ENCODE measurements at regions not wholly inside any gene's neighbourhood (a gene's known extent, or its start where the extent isn't known, plus 50 kb on each side); places are given as distances from the start of the nearest gene placed in this dataset.

DNA sequence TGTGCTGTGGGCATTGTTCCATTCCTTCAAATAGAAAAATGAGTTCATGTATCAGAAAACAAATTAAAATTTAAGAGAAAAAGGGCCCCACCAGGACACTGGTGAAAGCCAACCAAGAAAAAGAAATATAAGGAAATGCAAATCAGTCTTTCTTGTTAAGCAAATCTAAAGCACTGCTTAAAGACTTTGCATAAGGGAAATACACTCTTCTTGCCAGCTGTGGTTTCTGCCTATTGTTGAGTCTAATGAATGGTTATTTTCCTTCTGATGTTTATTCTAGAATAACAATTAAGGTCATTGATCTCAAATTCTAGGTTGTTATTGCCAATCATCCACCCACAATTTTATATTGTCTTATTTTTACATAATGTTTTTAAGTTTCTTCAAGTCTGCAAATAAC is 158.6 kb upstream of the SNX7 start:
- Histone ChIP-seq H3K27me3 (ENCODE audit: insufficient read depth, poor library complexity, severe bottlenecking) (peaks cover 3% of the 10 kb centered on the region), H3K9me3 (ENCODE audit: severe bottlenecking) (peaks cover 3% of the 10 kb centered on the region), H3K27ac (ENCODE audit: poor library complexity, severe bottlenecking) (no peak overlapping the region)

DNA sequence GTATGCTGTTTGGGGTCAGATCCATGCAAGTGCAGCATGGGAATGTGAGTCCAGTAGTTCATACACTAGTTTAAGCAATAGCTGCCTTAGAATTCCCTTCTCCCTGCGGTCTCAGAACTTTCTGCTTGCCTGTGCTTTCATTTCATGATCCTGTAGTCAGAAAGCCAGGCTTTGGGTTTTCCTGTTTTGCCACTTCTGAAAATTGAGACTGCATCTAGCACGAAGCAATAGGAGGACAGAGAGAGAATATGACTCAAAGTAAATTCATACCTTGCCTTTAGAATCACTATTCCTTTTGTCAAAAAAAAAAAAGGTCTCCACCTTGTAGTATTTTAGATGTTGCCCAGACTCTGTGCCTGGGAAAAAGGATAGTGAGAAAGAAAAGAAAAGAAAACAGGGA is 161.2 kb upstream of the SNX7 start:
- H3K27me3 ChIP-seq (ENCODE audit: insufficient read depth, poor library complexity, severe bottlenecking), result no peaks in the 10 kb centered on the region
- no peaks in the 10 kb centered on the region for H3K4me1 ChIP-seq (ENCODE audit: insufficient read depth, poor library complexity, severe bottlenecking)
- DNase-seq (ENCODE audit: low spot score) (no peak), ATAC-seq (ENCODE audit: low read depth) (no peak)
- no peak overlapping the region for H3K27ac ChIP-seq (ENCODE audit: poor library complexity, severe bottlenecking)
- H3K9me3 ChIP-seq (ENCODE audit: severe bottlenecking), result no peaks in the 10 kb centered on the region
- TF ChIP-seq, protein P1, sequence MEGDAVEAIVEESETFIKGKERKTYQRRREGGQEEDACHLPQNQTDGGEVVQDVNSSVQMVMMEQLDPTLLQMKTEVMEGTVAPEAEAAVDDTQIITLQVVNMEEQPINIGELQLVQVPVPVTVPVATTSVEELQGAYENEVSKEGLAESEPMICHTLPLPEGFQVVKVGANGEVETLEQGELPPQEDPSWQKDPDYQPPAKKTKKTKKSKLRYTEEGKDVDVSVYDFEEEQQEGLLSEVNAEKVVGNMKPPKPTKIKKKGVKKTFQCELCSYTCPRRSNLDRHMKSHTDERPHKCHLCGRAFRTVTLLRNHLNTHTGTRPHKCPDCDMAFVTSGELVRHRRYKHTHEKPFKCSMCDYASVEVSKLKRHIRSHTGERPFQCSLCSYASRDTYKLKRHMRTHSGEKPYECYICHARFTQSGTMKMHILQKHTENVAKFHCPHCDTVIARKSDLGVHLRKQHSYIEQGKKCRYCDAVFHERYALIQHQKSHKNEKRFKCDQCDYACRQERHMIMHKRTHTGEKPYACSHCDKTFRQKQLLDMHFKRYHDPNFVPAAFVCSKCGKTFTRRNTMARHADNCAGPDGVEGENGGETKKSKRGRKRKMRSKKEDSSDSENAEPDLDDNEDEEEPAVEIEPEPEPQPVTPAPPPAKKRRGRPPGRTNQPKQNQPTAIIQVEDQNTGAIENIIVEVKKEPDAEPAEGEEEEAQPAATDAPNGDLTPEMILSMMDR (IDR thresholded peaks at IDR 0.05; ENCODE audit: poor library complexity, severe bottlenecking), result no peak
- H3K4me3 ChIP-seq (ENCODE audit: severe bottlenecking), result no peak overlapping the region
- H3K36me3 ChIP-seq (ENCODE audit: low read depth), result no peaks in the 10 kb centered on the region

More for the DNA sequence above, 158.6 kb upstream of the SNX7 start:
- DNase-seq (ENCODE audit: low spot score), result no peak
- H3K4me1 ChIP-seq (ENCODE audit: insufficient read depth, poor library complexity, severe bottlenecking), result no peaks in the 10 kb centered on the region
- ATAC-seq (ENCODE audit: low read depth), result no peak
- H3K36me3 ChIP-seq (ENCODE audit: low read depth), result no peaks in the 10 kb centered on the region
- no peak overlapping the region for H3K4me3 ChIP-seq (ENCODE audit: severe bottlenecking)
- TF ChIP-seq, protein P1 (IDR thresholded peaks at IDR 0.05; ENCODE audit: poor library complexity, severe bottlenecking), result no peak

DNA sequence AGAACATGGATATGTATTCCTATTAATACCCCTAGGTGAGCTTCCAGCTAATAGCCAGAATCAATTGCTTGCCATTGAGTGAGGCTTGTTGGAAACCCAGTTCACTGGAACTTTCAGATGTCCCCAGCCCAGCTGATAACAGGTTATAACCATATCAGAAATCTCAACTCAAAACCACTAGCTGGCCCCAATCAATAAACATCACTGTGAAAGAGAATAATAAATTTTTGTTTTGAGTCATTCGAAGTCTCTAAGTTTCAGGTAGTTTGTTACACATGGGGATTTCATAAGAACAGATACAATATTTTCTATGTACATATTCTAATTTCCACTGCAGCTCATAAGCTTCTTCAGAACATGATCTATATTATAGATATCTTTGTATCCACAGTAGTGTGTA is 162.9 kb upstream of the SNX7 start:
- TF ChIP-seq, protein P1 (IDR thresholded peaks at IDR 0.05; ENCODE audit: poor library complexity, severe bottlenecking), result no peak
- no peak for DNase-seq (ENCODE audit: low spot score)
- H3K4me3 ChIP-seq (ENCODE audit: severe bottlenecking), result no peak overlapping the region
- H3K9me3 ChIP-seq (ENCODE audit: severe bottlenecking), result no peaks in the 10 kb centered on the region
- H3K36me3 ChIP-seq (ENCODE audit: low read depth), result no peaks in the 10 kb centered on the region
- H3K4me1 ChIP-seq (ENCODE audit: insufficient read depth, poor library complexity, severe bottlenecking), result no peaks in the 10 kb centered on the region
- H3K27ac ChIP-seq (ENCODE audit: poor library complexity, severe bottlenecking), result no peak overlapping the region
- ATAC-seq (ENCODE audit: low read depth), result no peak
- no peaks in the 10 kb centered on the region for H3K27me3 ChIP-seq (ENCODE audit: insufficient read depth, poor library complexity, severe bottlenecking)

DNA sequence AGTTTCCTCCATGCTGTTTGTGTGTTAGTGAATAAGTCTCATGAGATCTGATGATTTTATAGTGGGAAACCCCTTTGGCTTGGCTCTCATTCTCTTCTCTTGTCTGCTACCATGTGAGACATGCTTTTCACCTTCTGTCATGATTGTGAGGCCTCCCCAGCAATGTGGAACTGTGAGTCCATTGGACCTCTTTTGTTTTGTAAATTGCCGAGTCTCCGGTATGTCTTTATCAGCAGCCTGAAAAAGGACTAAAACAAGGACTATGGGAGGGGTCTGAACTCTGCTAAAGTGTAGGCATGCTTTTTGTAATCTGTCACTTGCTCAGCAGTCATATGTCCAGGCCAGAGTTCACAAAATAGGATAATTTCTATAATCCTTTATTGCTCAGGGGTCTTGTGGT is 164.0 kb upstream of the SNX7 start:
- DNase-seq (ENCODE audit: low spot score), result no peak
- Histone ChIP-seq H3K9me3 (ENCODE audit: severe bottlenecking) (no peaks in the 10 kb centered on the region), H3K27ac (ENCODE audit: poor library complexity, severe bottlenecking) (no peak overlapping the region), H3K36me3 (ENCODE audit: low read depth) (no peaks in the 10 kb centered on the region), H3K4me1 (ENCODE audit: insufficient read depth, poor library complexity, severe bottlenecking) (no peaks in the 10 kb centered on the region), H3K27me3 (ENCODE audit: insufficient read depth, poor library complexity, severe bottlenecking) (no peaks in the 10 kb centered on the region), H3K4me3 (ENCODE audit: severe bottlenecking) (no peak overlapping the region)
- TF ChIP-seq, protein P1 (IDR thresholded peaks at IDR 0.05; ENCODE audit: poor library complexity, severe bottlenecking), result no peak
- no peak for ATAC-seq (ENCODE audit: low read depth)

DNA sequence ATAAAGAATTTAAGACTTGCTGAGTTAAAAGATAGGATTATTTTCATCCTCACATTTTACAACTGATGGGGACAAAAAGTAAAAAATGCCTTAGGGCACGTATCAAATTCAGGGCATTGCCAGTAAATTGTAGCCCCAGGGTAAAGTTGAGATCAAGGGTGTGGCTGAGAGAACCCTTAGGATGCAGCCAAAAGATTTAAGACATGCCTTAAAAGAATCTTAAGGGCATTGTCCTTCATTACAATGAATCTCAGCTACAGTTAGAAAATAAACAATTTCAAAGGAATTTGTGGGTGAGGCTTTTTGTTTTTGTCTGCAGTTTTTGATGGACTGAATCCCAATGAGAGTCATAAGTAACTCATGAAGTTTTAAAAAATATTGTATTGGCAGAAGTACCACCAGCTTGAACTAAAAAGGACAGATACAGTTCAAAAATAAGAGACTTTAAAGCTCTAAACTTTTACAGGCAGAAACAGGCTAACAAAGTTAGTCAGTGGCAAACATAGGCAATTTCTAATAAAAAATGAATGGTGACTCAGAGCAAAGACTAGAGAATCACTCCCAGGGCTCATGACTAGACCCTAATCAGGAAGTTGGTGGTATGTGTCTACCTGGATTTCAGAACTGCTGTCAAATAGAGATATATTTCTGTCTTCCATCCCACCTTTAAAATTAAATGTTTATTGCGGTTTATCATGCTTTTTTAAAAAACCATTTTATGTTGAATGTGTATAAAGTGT is 165.1 kb upstream of the SNX7 start:
- TF ChIP-seq, protein P1 (IDR thresholded peaks at IDR 0.05; ENCODE audit: poor library complexity, severe bottlenecking), result no peak
- peak overlapping the region; percentile 34 for H3K27ac ChIP-seq (ENCODE audit: poor library complexity, severe bottlenecking)
- ATAC-seq (ENCODE audit: low read depth), result peak; percentile 82

More for the DNA sequence above, 165.1 kb upstream of the SNX7 start:
- H3K4me1 ChIP-seq (ENCODE audit: insufficient read depth, poor library complexity, severe bottlenecking), result no peaks in the 10 kb centered on the region
- no peaks in the 10 kb centered on the region for H3K27me3 ChIP-seq (ENCODE audit: insufficient read depth, poor library complexity, severe bottlenecking)
- no peak overlapping the region for H3K4me3 ChIP-seq (ENCODE audit: severe bottlenecking)
- DNase-seq (ENCODE audit: low spot score), result no peak
- H3K9me3 ChIP-seq (ENCODE audit: severe bottlenecking), result no peaks in the 10 kb centered on the region
- H3K36me3 ChIP-seq (ENCODE audit: low read depth), result no peaks in the 10 kb centered on the region

Data from RWPE2 (cell line).